Chondrocyte (in vitro differentiated cells): ENCODE measurements at regions not wholly inside any gene's neighbourhood (a gene's known extent, or its start where the extent isn't known, plus 50 kb on each side); places are given as distances from the start of the nearest gene placed in this dataset.

Source experiments
- DNase-seq: peaks from one replicate; pipeline ENCODE4 v3.0.0; 2021; ENCODE audit warnings: mixed read lengths, low spot score
- H3K27ac Mint-ChIP-seq: one replicate; pipeline ENCODE4 v1.8.0; 2021; ENCODE audit warnings: mild to moderate bottlenecking, moderate library complexity, mixed read lengths; ENCODE audit not compliant: unreplicated experiment
- H3K27me3 Mint-ChIP-seq: 2 replicates; pipeline ENCODE4 v1.8.0; 2021; ENCODE audit warnings: low read depth, mixed read lengths
- H3K36me3 Mint-ChIP-seq: 2 replicates; pipeline ENCODE4 v1.8.0; 2021; ENCODE audit warnings: low read depth, mixed read lengths
- H3K4me1 Mint-ChIP-seq: 2 replicates; pipeline ENCODE4 v1.8.0; 2021; ENCODE audit warnings: low read depth, mild to moderate bottlenecking, mixed read lengths
- H3K4me3 Mint-ChIP-seq: one replicate; pipeline ENCODE4 v1.8.0; 2021; ENCODE audit warnings: mild to moderate bottlenecking, moderate library complexity, mixed read lengths; ENCODE audit not compliant: unreplicated experiment
- H3K9me3 Mint-ChIP-seq: 2 replicates; pipeline ENCODE4 v1.8.0; 2021; ENCODE audit warnings: low read depth, mixed read lengths
- CTCF ChIP-seq: fragments of 200-600 bp; sonication (generic); IDR thresholded peaks from 2 replicates; pipeline ENCODE4 v1.5.0; 2021; ENCODE audit warnings: antibody characterized with exemption, mild to moderate bottlenecking, moderate library complexity

- DNase-seq, result no peak
- H3K27ac Mint-ChIP-seq, result no peak overlapping the region
- H3K36me3 Mint-ChIP-seq, result no peaks in the 10 kb centered on the region
- TF ChIP-seq CTCF, result no peak
- no peaks in the 10 kb centered on the region for H3K27me3 Mint-ChIP-seq
- H3K9me3 Mint-ChIP-seq, result peaks cover 51% of the 10 kb centered on the region
- no peaks in the 10 kb centered on the region for H3K4me1 Mint-ChIP-seq
- no peak overlapping the region for H3K4me3 Mint-ChIP-seq
Observed at GRCh38 chr10:130992802-130993523, 318.6 kb downstream of the TCERG1L start.

- no peaks in the 10 kb centered on the region for H3K27me3 Mint-ChIP-seq
- no peak overlapping the region for H3K27ac Mint-ChIP-seq
- no peak overlapping the region for H3K4me3 Mint-ChIP-seq
- H3K9me3 Mint-ChIP-seq, result peaks cover 47% of the 10 kb centered on the region
- TF ChIP-seq CTCF, result no peak
- no peaks in the 10 kb centered on the region for H3K4me1 Mint-ChIP-seq
- no peaks in the 10 kb centered on the region for H3K36me3 Mint-ChIP-seq
- no peak for DNase-seq
Observed at GRCh38 chr10:130993612-130994011, 317.9 kb downstream of the TCERG1L start.

GRCh38 chr10:130994191-130994590 is 317.3 kb downstream of the TCERG1L start:
- no peaks in the 10 kb centered on the region for H3K4me1 Mint-ChIP-seq
- no peak for TF ChIP-seq CTCF
- no peak overlapping the region for H3K4me3 Mint-ChIP-seq
- H3K36me3 Mint-ChIP-seq, result no peaks in the 10 kb centered on the region
- no peak for DNase-seq
- no peak overlapping the region for H3K27ac Mint-ChIP-seq
- H3K9me3 Mint-ChIP-seq, result peaks cover 45% of the 10 kb centered on the region
- no peaks in the 10 kb centered on the region for H3K27me3 Mint-ChIP-seq

GRCh38 chr10:130994845-130995244 is 316.7 kb downstream of the TCERG1L start:
- H3K4me3 Mint-ChIP-seq, result no peak overlapping the region
- no peak for DNase-seq
- H3K27me3 Mint-ChIP-seq, result no peaks in the 10 kb centered on the region
- H3K9me3 Mint-ChIP-seq, result peaks cover 45% of the 10 kb centered on the region
- H3K4me1 Mint-ChIP-seq, result no peaks in the 10 kb centered on the region
- no peak for TF ChIP-seq CTCF
- H3K27ac Mint-ChIP-seq, result no peak overlapping the region
- no peaks in the 10 kb centered on the region for H3K36me3 Mint-ChIP-seq

GRCh38 chr10:130997267-130998045 is 314.1 kb downstream of the TCERG1L start:
- Mint-ChIP-seq H3K4me3 (no peak overlapping the region), H3K9me3 (peaks cover 46% of the 10 kb centered on the region)
- no peak for TF ChIP-seq CTCF

More at GRCh38 chr10:130997267-130998045, 314.1 kb downstream of the TCERG1L start:
- Mint-ChIP-seq H3K27me3 (no peaks in the 10 kb centered on the region), H3K4me1 (no peaks in the 10 kb centered on the region), H3K36me3 (no peaks in the 10 kb centered on the region), H3K27ac (no peak overlapping the region)
- DNase-seq, result no peak
